ENCODE measurements at regions not wholly inside any gene's neighbourhood (a gene's known extent, or its start where the extent isn't known, plus 50 kb on each side); places are given as distances from the start of the nearest gene placed in this dataset.

- H3F3A ChIP-seq (ENCODE audit: low read depth) = no peaks in the 10 kb centered on the region
- H3K4me1 ChIP-seq (ENCODE audit: insufficient read depth, low read length, poor library complexity, severe bottlenecking) = no peaks in the 10 kb centered on the region
- no peak overlapping the region for H3K4me3 ChIP-seq (ENCODE audit: low read length, poor library complexity, severe bottlenecking)
- no peaks in the 10 kb centered on the region for H3K27me3 ChIP-seq (ENCODE audit: insufficient read depth, low read length, poor library complexity, severe bottlenecking)
- no peak overlapping the region for H3K9ac ChIP-seq (ENCODE audit: low read depth, low read length, poor library complexity, severe bottlenecking)
- no peak overlapping the region for H3K4me2 ChIP-seq (ENCODE audit: low read depth, low read length, poor library complexity, severe bottlenecking)
- no peaks in the 10 kb centered on the region for H3K36me3 ChIP-seq (ENCODE audit: insufficient read depth, low read length)
- H3K9me2 ChIP-seq (replicated peaks; ENCODE audit: low read depth, low read length) = no peaks in the 10 kb centered on the region
- H4K20me1 ChIP-seq (ENCODE audit: insufficient read depth, low read length, poor library complexity, severe bottlenecking) = no peaks in the 10 kb centered on the region
- no peaks in the 10 kb centered on the region for H3K79me2 ChIP-seq (ENCODE audit: insufficient read depth, low read length)
- TF ChIP-seq CTCF (conservative IDR thresholded peaks at IDR 0.05; ENCODE audit: low read length) (no peak), EZH2phosphoT487 (IDR thresholded peaks at IDR 0.05; ENCODE audit: borderline replicate concordance) (no peak)
- no peak overlapping the region for H2AFZ ChIP-seq (ENCODE audit: low read length)
- no peaks in the 10 kb centered on the region for H3K9me3 ChIP-seq (ENCODE audit: insufficient read depth, low read depth, low read length)
Observed at GRCh38 chr12:114823724-114824123, 139.7 kb upstream of the TBX3 start.

GRCh38 chr12:114821570-114821969 is 137.6 kb upstream of the TBX3 start:
- Histone ChIP-seq H3K4me3 (ENCODE audit: low read length, poor library complexity, severe bottlenecking) (no peak overlapping the region), H3F3A (ENCODE audit: low read depth) (no peaks in the 10 kb centered on the region), H3K4me1 (ENCODE audit: insufficient read depth, low read length, poor library complexity, severe bottlenecking) (no peaks in the 10 kb centered on the region), H3K79me2 (ENCODE audit: insufficient read depth, low read length) (no peaks in the 10 kb centered on the region), H3K9ac (ENCODE audit: low read depth, low read length, poor library complexity, severe bottlenecking) (no peak overlapping the region), H2AFZ (ENCODE audit: low read length) (no peak overlapping the region), H3K36me3 (ENCODE audit: insufficient read depth, low read length) (no peaks in the 10 kb centered on the region), H3K4me2 (ENCODE audit: low read depth, low read length, poor library complexity, severe bottlenecking) (no peak overlapping the region), H3K9me2 (replicated peaks; ENCODE audit: low read depth, low read length) (no peaks in the 10 kb centered on the region), H3K27me3 (ENCODE audit: insufficient read depth, low read length, poor library complexity, severe bottlenecking) (no peaks in the 10 kb centered on the region), H4K20me1 (ENCODE audit: insufficient read depth, low read length, poor library complexity, severe bottlenecking) (no peaks in the 10 kb centered on the region), H3K9me3 (ENCODE audit: insufficient read depth, low read depth, low read length) (no peaks in the 10 kb centered on the region)
- TF ChIP-seq CTCF (conservative IDR thresholded peaks at IDR 0.05; ENCODE audit: low read length) (no peak), EZH2phosphoT487 (IDR thresholded peaks at IDR 0.05; ENCODE audit: borderline replicate concordance) (no peak)

- Histone ChIP-seq H3F3A (ENCODE audit: low read depth) (no peaks in the 10 kb centered on the region), H3K27me3 (ENCODE audit: insufficient read depth, low read length, poor library complexity, severe bottlenecking) (no peaks in the 10 kb centered on the region), H3K9me2 (replicated peaks; ENCODE audit: low read depth, low read length) (no peaks in the 10 kb centered on the region), H3K9me3 (ENCODE audit: insufficient read depth, low read depth, low read length) (no peaks in the 10 kb centered on the region), H2AFZ (ENCODE audit: low read length) (no peak overlapping the region), H3K36me3 (ENCODE audit: insufficient read depth, low read length) (no peaks in the 10 kb centered on the region), H3K4me2 (ENCODE audit: low read depth, low read length, poor library complexity, severe bottlenecking) (no peak overlapping the region), H3K79me2 (ENCODE audit: insufficient read depth, low read length) (no peaks in the 10 kb centered on the region), H3K9ac (ENCODE audit: low read depth, low read length, poor library complexity, severe bottlenecking) (no peak overlapping the region), H4K20me1 (ENCODE audit: insufficient read depth, low read length, poor library complexity, severe bottlenecking) (no peaks in the 10 kb centered on the region), H3K4me1 (ENCODE audit: insufficient read depth, low read length, poor library complexity, severe bottlenecking) (no peaks in the 10 kb centered on the region), H3K4me3 (ENCODE audit: low read length, poor library complexity, severe bottlenecking) (no peak overlapping the region)
- TF ChIP-seq EZH2phosphoT487 (IDR thresholded peaks at IDR 0.05; ENCODE audit: borderline replicate concordance) = no peak
Observed at GRCh38 chr12:114820796-114821195, 136.8 kb upstream of the TBX3 start.

All from Loucy (cell line).